Neural progenitor cell (in vitro differentiated cells): ENCODE measurements at regions not wholly inside any gene's neighbourhood (a gene's known extent, or its start where the extent isn't known, plus 50 kb on each side); places are given as distances from the start of the nearest gene placed in this dataset.

Source experiments
- DNase-seq: peaks from one replicate; pipeline ENCODE4 v3.0.0-alpha.2; 2016; ENCODE audit warnings: low spot score
- H2AFZ ChIP-seq: fragments of 200-600 bp; sonication (generic); replicated peaks from 2 replicates; pipeline ENCODE4 v1.6.1; 2016; ENCODE audit warnings: antibody characterized with exemption
- H3F3A ChIP-seq: fragments of 200-600 bp; sonication (generic); 2 replicates; pipeline ENCODE4 v1.6.1; 2016; ENCODE audit warnings: antibody characterized with exemption, low read depth
- H3K27ac ChIP-seq: fragments of 200-600 bp; sonication (generic); 2 replicates; pipeline ENCODE4 v1.5.1; 2016; ENCODE audit warnings: mild to moderate bottlenecking
- H3K27me3 ChIP-seq: fragments of 200-600 bp; sonication (generic); 2 replicates; pipeline ENCODE4 v1.6.1; 2016; ENCODE audit warnings: mild to moderate bottlenecking, moderate library complexity
- H3K36me3 ChIP-seq: fragments of 200-600 bp; sonication (generic); 2 replicates; pipeline ENCODE4 v1.5.1; 2016
- H3K4me1 ChIP-seq: fragments of 200-600 bp; sonication (generic); 2 replicates; pipeline ENCODE4 v1.6.1; 2016; ENCODE audit warnings: mixed run types
- H3K4me2 ChIP-seq: fragments of 200-600 bp; sonication (generic); 2 replicates; pipeline ENCODE4 v1.6.1; 2016
- H3K4me3 ChIP-seq: fragments of 200-600 bp; sonication (generic); 2 replicates; pipeline ENCODE4 v1.5.1; 2016
- H3K79me2 ChIP-seq: fragments of 200-600 bp; sonication (generic); 2 replicates; pipeline ENCODE4 v1.6.1; 2016; ENCODE audit warnings: low read depth
- H3K9ac ChIP-seq: fragments of 200-600 bp; sonication (generic); 2 replicates; pipeline ENCODE4 v1.6.1; 2016
- H3K9me3 ChIP-seq: fragments of 200-600 bp; sonication (generic); 2 replicates; pipeline ENCODE4 v1.5.1; 2016; ENCODE audit warnings: low read depth
- H4K20me1 ChIP-seq: fragments of 200-600 bp; sonication (generic); 2 replicates; pipeline ENCODE4 v1.6.1; 2016; ENCODE audit warnings: low read depth
- H3K27ac Mint-ChIP-seq: 3 replicates; pipeline ENCODE4 v1.8.0; 2021; ENCODE audit warnings: mixed read lengths
- H3K27me3 Mint-ChIP-seq: 2 replicates; pipeline ENCODE4 v1.8.0; 2022; ENCODE audit warnings: low read depth, mild to moderate bottlenecking, inconsistent platforms, moderate library complexity, mixed read lengths; ENCODE audit not compliant: insufficient read depth
- H3K36me3 Mint-ChIP-seq: 3 replicates; pipeline ENCODE4 v1.8.0; 2021; ENCODE audit warnings: mixed read lengths
- H3K4me1 Mint-ChIP-seq: 3 replicates; pipeline ENCODE4 v1.8.0; 2021; ENCODE audit warnings: mixed read lengths
- H3K4me3 Mint-ChIP-seq: 3 replicates; pipeline ENCODE4 v1.8.0; 2021; ENCODE audit warnings: mild to moderate bottlenecking, moderate library complexity, mixed read lengths
- H3K9me3 Mint-ChIP-seq: 3 replicates; pipeline ENCODE4 v1.8.0; 2020; ENCODE audit warnings: mixed read lengths
- EZH2 ChIP-seq: fragments of 200-600 bp; sonication (generic); IDR thresholded peaks from 2 replicates; pipeline ENCODE4 v1.6.1; 2017; ENCODE audit warnings: antibody characterized with exemption, mild to moderate bottlenecking, moderate library complexity
- EZH2phosphoT487 ChIP-seq: fragments of 200-600 bp; sonication (generic); IDR thresholded peaks from 2 replicates; pipeline ENCODE4 v1.6.1; 2017; ENCODE audit warnings: antibody characterized with exemption
- TF ChIP-seq, protein P1 (sequence below): fragments of 200-600 bp; sonication (generic); IDR thresholded peaks from 2 replicates; pipeline ENCODE4 v1.5.1; 2017; ENCODE audit warnings: antibody characterized with exemption, mild to moderate bottlenecking

DNA sequence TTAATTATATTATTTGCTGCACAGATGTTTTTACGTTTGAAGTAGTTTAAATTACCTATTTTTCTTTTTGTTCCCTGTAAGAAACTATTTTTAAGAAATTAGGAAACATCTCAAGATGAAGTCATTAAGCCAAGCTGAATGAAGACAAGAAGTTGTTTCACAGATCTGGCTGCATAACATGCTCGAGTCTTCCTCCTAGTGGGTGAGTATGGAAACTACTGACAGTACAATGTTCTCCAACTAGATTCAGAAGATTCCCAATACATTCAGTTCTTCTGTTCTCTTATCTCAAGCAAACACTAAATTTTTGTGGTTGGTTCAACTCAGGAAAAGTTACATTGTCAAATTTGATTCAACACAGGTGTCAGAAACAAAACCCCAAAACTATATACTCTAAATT, 256.8 kb upstream of the VCX start:
- Histone ChIP-seq H3K79me2 (no peaks in the 10 kb centered on the region), H3F3A (no peaks in the 10 kb centered on the region), H3K4me3 (no peak overlapping the region), H3K9ac (no peak overlapping the region), H3K36me3 (no peaks in the 10 kb centered on the region), H4K20me1 (no peaks in the 10 kb centered on the region), H3K4me2 (no peak overlapping the region), H3K9me3 (no peaks in the 10 kb centered on the region), H3K27ac (no peak overlapping the region), H2AFZ (no peak overlapping the region), H3K27me3 (no peaks in the 10 kb centered on the region), H3K4me1 (no peaks in the 10 kb centered on the region)
- TF ChIP-seq, protein P1, sequence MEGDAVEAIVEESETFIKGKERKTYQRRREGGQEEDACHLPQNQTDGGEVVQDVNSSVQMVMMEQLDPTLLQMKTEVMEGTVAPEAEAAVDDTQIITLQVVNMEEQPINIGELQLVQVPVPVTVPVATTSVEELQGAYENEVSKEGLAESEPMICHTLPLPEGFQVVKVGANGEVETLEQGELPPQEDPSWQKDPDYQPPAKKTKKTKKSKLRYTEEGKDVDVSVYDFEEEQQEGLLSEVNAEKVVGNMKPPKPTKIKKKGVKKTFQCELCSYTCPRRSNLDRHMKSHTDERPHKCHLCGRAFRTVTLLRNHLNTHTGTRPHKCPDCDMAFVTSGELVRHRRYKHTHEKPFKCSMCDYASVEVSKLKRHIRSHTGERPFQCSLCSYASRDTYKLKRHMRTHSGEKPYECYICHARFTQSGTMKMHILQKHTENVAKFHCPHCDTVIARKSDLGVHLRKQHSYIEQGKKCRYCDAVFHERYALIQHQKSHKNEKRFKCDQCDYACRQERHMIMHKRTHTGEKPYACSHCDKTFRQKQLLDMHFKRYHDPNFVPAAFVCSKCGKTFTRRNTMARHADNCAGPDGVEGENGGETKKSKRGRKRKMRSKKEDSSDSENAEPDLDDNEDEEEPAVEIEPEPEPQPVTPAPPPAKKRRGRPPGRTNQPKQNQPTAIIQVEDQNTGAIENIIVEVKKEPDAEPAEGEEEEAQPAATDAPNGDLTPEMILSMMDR = peak; percentile 54
- TF ChIP-seq EZH2 = no peak
- H3K36me3 Mint-ChIP-seq = peaks cover 1% of the 10 kb centered on the region
- H3K27me3 Mint-ChIP-seq = no peaks in the 10 kb centered on the region
- peaks cover 16% of the 10 kb centered on the region for H3K4me1 Mint-ChIP-seq
- H3K27ac Mint-ChIP-seq = no peak overlapping the region
- no peak overlapping the region for H3K4me3 Mint-ChIP-seq
- peak; percentile 38 for DNase-seq
- H3K9me3 Mint-ChIP-seq = peaks cover 2% of the 10 kb centered on the region

DNA sequence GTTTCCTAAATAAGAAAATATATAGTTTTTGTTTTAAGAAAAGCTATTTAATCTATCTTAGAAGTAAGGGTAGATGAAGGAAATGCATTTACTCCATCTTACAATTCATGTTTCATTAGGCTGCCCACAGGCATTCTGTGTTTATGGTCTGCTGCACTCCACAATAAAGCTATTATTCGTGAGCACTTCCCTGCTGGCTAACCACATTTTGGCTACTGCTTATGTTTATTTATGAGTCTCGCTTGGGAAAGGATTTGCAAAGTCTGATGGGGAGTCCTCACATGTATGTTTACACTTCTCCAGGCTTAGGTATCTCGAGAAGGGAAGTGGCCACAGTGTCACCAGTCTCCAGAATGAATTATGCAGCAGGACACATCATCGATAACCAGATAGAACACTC, 260.8 kb upstream of the VCX start:
- peaks cover 1% of the 10 kb centered on the region for H3K36me3 Mint-ChIP-seq

DNA sequence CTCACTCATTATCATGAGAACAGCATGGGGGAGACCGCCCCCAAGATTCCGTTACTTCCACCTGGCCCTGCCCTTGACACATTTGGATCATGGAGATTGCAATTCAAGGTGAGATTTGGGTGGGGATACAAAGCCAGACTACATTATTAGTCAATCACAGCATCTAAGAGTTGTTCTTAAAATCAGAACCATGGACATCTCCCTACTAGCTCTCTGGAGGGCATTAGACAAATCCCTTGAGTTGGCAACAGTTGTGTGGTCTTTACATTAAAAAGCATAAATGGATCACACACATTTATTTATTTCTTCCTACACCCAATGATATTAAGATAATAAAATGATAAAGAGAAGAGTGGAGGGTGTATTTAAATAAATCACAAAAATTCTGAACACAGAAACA, 262.8 kb upstream of the VCX start:
- Histone ChIP-seq H3K36me3 (no peaks in the 10 kb centered on the region), H3K27ac (no peak overlapping the region), H3K4me1 (no peaks in the 10 kb centered on the region), H3F3A (no peaks in the 10 kb centered on the region), H3K27me3 (no peaks in the 10 kb centered on the region), H3K79me2 (no peaks in the 10 kb centered on the region), H3K4me3 (no peak overlapping the region), H4K20me1 (no peaks in the 10 kb centered on the region), H2AFZ (no peak overlapping the region), H3K4me2 (no peak overlapping the region), H3K9ac (no peak overlapping the region), H3K9me3 (peaks cover 3% of the 10 kb centered on the region)
- Mint-ChIP-seq H3K27ac (no peak overlapping the region), H3K9me3 (no peaks in the 10 kb centered on the region), H3K36me3 (no peaks in the 10 kb centered on the region), H3K4me1 (peaks cover 16% of the 10 kb centered on the region), H3K27me3 (no peaks in the 10 kb centered on the region), H3K4me3 (no peak overlapping the region)
- TF ChIP-seq EZH2 = no peak
- TF ChIP-seq, protein P1 = no peak
- TF ChIP-seq EZH2phosphoT487 = no peak
- DNase-seq = peak; percentile 15

More for the DNA sequence above, 260.8 kb upstream of the VCX start:
- no peak for DNase-seq
- H3K4me2 ChIP-seq = no peak overlapping the region
- H3K4me3 ChIP-seq = no peak overlapping the region
- no peaks in the 10 kb centered on the region for H3K27me3 ChIP-seq
- peaks cover 3% of the 10 kb centered on the region for H3K9me3 ChIP-seq
- Mint-ChIP-seq H3K27ac (peak overlapping the region; percentile 70), H3K4me1 (peaks cover 16% of the 10 kb centered on the region), H3K4me3 (no peak overlapping the region), H3K27me3 (no peaks in the 10 kb centered on the region), H3K9me3 (peaks cover 2% of the 10 kb centered on the region)
- no peak overlapping the region for H2AFZ ChIP-seq
- TF ChIP-seq EZH2 (no peak), EZH2phosphoT487 (no peak)
- TF ChIP-seq, protein P1 = no peak
- H4K20me1 ChIP-seq = no peaks in the 10 kb centered on the region
- H3K79me2 ChIP-seq = no peaks in the 10 kb centered on the region
- H3K9ac ChIP-seq = no peak overlapping the region
- no peaks in the 10 kb centered on the region for H3K36me3 ChIP-seq
- H3K4me1 ChIP-seq = no peaks in the 10 kb centered on the region
- no peaks in the 10 kb centered on the region for H3F3A ChIP-seq
- no peak overlapping the region for H3K27ac ChIP-seq

DNA sequence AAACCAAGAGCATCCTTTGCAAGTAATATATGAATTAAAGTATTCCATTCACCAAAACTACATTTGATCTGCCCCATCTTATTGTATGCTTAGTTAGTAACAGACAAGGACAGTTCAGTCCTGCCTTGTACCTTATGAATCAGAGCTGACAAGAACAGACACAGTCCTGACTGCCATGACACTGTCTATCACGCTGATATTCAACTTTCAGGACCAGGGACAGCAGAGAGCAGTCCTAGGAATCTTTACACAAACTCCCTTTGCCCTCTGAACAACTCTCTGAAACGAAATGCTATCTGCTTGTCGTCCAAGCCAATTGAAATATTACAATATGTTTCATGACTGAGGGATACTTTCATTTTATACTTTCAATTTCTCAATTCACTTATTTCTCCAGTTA, 268.6 kb upstream of the VCX start:
- Mint-ChIP-seq H3K4me3 (no peak overlapping the region), H3K27ac (no peak overlapping the region), H3K9me3 (no peaks in the 10 kb centered on the region), H3K4me1 (peaks cover 3% of the 10 kb centered on the region), H3K36me3 (no peaks in the 10 kb centered on the region), H3K27me3 (no peaks in the 10 kb centered on the region)
- Histone ChIP-seq H3K9ac (no peak overlapping the region), H3K27ac (no peak overlapping the region), H3K4me2 (no peak overlapping the region), H3K4me3 (no peak overlapping the region), H3K9me3 (no peaks in the 10 kb centered on the region), H3F3A (no peaks in the 10 kb centered on the region), H3K27me3 (no peaks in the 10 kb centered on the region), H3K4me1 (no peaks in the 10 kb centered on the region), H3K36me3 (no peaks in the 10 kb centered on the region), H2AFZ (no peak overlapping the region), H4K20me1 (no peaks in the 10 kb centered on the region), H3K79me2 (no peaks in the 10 kb centered on the region)
- TF ChIP-seq EZH2phosphoT487 = no peak
- TF ChIP-seq EZH2 = no peak
- TF ChIP-seq, protein P1 = no peak
- DNase-seq = peak; percentile 57
